GM18526 (cell line): ENCODE measurements at regions not wholly inside any gene's neighbourhood (a gene's known extent, or its start where the extent isn't known, plus 50 kb on each side); places are given as distances from the start of the nearest gene placed in this dataset.

Source experiments
- POLR2A ChIP-seq: IDR thresholded peaks from 3 replicates; pipeline ENCODE4 v1.6.1; 2011; ENCODE audit not compliant: insufficient read length; ENCODE audit errors: extremely low read depth

GRCh38 chr6:12479451-12479850 is 189.3 kb downstream of the EDN1 start:
- TF ChIP-seq POLR2A: no peak

DNA sequence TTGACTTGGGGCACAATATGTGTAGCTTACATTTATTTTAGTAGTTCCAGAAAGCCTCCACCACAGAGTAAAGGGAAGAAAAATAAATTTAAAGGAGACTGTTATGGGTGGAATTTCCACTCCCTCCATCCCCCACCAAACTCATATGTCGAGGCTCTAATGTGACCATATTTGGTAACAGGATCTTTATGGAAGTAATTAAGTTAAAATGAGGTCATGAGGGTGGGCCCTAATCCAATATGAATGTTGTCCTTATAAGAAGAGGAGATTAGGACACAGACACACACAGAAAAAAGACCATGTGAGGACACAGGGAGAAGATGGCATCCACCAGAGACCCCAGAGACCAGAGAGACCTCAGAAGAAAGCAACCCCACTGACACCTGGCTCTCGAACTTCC is 189.7 kb downstream of the EDN1 start:
- no peak for TF ChIP-seq POLR2A

DNA sequence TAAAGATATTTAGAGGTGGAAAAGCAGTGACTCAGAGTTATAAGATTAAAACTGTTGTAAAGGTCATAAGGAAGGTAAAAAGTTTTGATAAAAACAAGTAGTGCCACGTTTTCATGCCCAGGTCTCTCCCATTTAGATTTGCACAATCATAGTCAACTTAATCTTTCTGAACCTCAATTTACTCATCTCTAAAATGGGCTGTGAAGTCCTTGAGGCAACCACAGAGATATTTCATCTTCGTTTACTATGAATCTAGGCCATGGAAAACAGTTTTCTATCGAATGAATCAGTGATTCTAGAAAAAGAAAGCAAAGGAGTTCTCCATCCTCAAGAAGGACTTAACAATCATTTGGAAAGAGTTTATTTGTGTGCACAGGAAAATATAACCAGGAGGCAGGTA is 190.2 kb downstream of the EDN1 start:
- no peak for TF ChIP-seq POLR2A

DNA sequence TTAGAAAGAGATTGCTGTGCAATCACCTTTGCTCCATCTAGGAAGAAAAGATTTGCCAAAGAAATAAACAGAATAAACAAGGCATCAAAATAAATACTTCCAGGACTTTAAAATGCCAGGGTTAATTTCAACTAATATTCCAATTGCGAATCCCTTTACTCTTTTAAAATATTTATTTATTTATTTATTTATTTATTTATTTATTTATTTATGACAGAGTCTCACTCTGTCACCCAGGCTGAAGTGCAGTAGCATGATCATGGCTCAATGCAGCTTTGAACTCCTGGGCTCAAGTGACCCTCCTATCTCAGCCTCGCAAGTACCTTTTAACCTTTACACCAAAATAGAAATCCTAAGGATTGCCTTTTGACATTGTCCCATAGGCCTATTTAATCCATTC is 191.1 kb downstream of the EDN1 start:
- TF ChIP-seq POLR2A: no peak

- no peak for TF ChIP-seq POLR2A
Observed at GRCh38 chr6:12481850-12482249, 191.7 kb downstream of the EDN1 start.

DNA sequence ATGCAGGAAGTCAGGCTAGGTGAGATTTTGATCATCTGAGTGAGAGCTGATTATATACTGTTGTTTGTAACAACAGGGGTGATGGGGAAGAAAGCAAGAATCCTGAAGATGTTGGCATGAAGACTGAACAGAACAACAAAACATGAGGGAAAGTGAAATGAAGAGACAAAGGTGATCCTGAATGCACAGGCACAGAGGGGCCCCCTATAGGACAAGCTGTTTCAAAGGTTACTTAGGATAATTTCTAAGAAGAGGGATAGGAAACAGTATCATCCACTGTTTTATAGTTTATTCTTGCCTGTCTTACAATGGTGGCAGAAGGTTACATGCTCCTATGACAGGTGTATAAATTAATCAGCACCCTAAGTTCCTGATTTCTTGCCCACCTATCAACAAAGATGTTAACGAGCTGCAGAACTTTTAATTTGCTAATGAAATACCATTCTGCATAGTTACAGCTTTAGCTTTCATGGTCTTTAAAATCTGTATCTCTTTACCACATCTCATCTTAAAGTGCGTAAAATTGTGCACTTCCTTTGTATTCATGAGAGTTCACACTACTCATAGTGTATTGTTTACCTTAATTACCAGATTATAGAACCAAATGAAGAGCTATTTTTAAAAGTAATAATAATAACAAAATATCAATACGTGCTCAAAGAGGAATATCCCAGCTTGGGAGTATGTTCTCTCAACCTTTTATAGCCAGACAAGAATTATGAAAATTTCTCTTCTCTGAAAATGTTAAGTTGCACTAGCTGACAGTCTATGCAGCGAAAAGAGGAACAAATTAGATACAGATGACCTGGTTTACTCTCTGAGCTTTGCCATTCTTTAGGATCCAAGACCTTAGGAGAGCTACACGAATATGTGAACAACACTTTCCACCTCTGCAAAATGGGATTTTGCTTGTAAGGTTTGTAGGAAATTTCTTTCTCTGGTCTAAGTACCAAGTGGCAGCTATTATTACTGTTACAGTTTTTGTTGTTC is 192.5 kb downstream of the EDN1 start:
- no peak for TF ChIP-seq POLR2A

DNA sequence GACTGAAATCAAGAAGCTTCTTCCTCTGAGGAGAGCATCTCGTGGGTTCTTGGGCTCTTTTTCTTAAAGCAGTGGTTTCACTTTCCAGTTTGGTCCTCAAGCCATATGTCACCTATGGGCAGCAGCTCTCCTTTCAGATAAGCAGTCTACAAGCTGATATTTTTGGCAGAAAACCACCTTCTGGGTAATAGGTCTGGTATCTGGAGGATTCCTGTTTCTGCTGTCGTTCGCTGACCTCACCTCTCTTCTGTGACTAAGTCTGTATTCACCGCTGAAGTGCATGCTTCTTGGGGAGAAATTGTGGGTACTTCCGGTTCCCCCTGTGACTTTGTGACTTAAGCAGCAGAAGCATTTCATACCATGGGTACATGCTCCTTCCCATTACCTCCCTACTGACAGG is 193.6 kb downstream of the EDN1 start:
- no peak for TF ChIP-seq POLR2A

DNA sequence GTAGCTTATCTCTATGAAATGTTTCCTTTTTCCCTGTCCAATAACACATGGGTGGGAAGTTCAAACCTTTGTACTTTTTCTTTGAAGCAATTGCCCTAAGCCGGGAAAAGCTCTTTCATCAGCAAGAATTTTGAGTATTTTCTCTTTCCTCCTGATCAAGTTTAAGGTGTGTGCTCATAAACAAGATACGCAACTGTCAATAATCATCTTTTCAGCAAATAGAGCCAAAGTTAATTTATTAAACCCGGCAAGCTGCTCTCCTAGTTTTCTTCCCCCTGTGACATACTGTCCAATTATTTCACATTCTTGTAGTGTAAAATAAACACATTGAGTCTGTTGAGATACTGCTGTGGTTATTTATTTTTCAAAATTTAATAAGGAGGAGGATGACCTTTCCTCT is 194.4 kb downstream of the EDN1 start:
- no peak for TF ChIP-seq POLR2A

DNA sequence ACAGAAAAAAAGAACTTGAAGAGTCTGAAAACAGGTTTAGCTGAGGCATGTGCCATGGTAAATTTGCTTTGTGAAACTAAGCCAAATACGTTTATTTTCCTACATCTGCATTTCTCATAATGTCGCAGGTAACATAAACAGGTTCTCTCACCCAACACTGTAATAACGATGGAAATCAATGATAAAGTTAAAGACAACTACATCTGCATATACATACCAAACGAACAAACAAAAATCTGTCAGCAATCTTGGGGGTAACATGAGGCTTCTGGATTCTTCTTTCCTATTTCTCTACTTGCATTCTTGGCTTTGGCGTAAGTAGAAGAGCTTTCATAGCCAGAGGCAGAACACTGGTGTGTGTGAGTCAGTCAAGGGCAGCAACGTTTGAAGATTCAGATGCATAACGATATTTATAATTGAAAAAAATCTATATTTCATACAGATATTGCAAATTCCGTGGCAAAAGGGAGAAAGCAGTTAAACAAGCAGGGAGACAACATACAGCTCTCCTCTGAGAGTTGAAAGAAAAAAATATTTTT is 195.1 kb downstream of the EDN1 start:
- TF ChIP-seq POLR2A: no peak

DNA sequence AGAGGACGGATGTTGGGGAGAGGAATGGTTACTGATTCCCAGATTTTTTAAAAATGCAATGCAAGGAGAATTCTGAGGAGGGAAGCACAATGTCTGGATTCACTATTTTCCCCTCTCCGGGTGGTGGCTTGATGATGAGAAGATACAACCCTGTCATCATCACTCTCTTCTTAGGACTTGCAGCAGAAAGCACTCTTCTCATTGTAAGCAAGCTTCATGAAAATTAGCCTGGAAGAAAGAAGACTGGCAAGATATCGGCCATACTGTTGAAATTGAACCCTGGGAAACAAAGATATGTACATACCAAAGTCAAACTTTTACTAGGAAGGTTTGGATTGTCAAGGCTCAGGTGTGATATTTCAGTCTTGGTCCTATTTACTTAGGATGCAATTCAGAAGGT is 195.7 kb downstream of the EDN1 start:
- TF ChIP-seq POLR2A: no peak

- no peak for TF ChIP-seq POLR2A
Observed at GRCh38 chr6:12490351-12490903, 200.3 kb downstream of the EDN1 start.

- no peak for TF ChIP-seq POLR2A
Observed at GRCh38 chr6:12490904-12491571, 200.9 kb downstream of the EDN1 start.

- TF ChIP-seq POLR2A: no peak
Observed at GRCh38 chr6:12493446-12493845, 203.3 kb downstream of the EDN1 start.

DNA sequence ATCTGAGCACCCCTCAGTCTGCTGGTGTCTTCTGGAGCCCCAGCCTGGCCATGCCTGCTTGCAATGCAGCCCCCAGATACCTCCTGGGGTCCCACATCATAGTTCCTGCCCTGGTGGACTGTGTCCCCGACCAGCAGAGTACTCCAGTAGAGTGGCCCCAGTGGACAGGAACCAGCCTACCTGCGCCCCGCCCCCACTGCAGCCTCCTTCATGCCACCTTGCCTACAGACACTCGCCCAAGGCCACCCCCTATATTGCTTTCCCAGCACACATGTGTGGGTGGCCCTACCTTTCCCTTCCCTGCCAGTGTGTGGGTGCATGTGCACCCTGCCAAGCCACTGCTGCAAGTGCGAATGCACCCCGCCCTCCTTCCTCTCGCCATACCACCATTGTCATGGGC is 204.0 kb downstream of the EDN1 start:
- TF ChIP-seq POLR2A: no peak

- TF ChIP-seq POLR2A: no peak
Observed at GRCh38 chr6:12501990-12502389, 211.8 kb downstream of the EDN1 start.
